H1 (cell line): ENCODE measurements at regions not wholly inside any gene's neighbourhood (a gene's known extent, or its start where the extent isn't known, plus 50 kb on each side); places are given as distances from the start of the nearest gene placed in this dataset.

ENCODE experiments used
- CTCF ChIA-PET: fragments of 300-600 bp; sonication (Branson Sonifier 250); formaldehyde crosslinking; loops from one replicate; lab custom pipeline; 2021; ENCODE audit not compliant: partially characterized antibody; lab: Charles Lee
- POLR2A ChIA-PET: fragments of 300-600 bp; sonication (Branson Sonifier 250); formaldehyde crosslinking; loops from one replicate; lab custom pipeline; 2021; ENCODE audit warnings: inconsistent platforms; ENCODE audit not compliant: partially characterized antibody; lab: Charles Lee
- DNase-seq, 2 experiments: peaks; one replicate each; pipeline versions ENCODE4 v3.0.0 to v3.0.0-alpha.2; 2010 to 2022; ENCODE audit warnings: low spot score in 2 of 2, low read depth in 1 of 2, mixed read lengths in 1 of 2
- FAIRE-seq: peaks from 2 replicates; lab custom pipeline; 2011; peaks lifted over from hg19 to GRCh38; lab: Jason Lieb, UNC
- H2AFZ ChIP-seq: 2 replicates; pipeline ENCODE4 v1.8.1; 2012; ENCODE audit warnings: low read length, inconsistent platforms
- H2AK5ac ChIP-seq: 2 replicates; pipeline ENCODE4 v1.6.1; 2013; ENCODE audit warnings: low read depth, low read length
- H2BK120ac ChIP-seq: replicated peaks from 2 replicates; pipeline ENCODE3; 2013; ENCODE audit warnings: low read depth, low read length, inconsistent platforms
- H2BK12ac ChIP-seq: 2 replicates; pipeline ENCODE4 v1.6.1; 2013; ENCODE audit warnings: low read depth, low read length
- H2BK15ac ChIP-seq: 2 replicates; pipeline ENCODE4 v1.6.1; 2013; ENCODE audit warnings: low read length
- H2BK20ac ChIP-seq: 2 replicates; pipeline ENCODE4 v1.6.1; 2013; ENCODE audit warnings: low read length
- H2BK5ac ChIP-seq: 2 replicates; pipeline ENCODE4 v1.6.1; 2013; ENCODE audit warnings: low read depth, low read length
- H3K14ac ChIP-seq: 2 replicates; pipeline ENCODE4 v1.6.1; 2013; ENCODE audit warnings: inconsistent platforms; ENCODE audit not compliant: insufficient read length
- H3K18ac ChIP-seq: 2 replicates; pipeline ENCODE4 v1.6.1; 2013; ENCODE audit warnings: low read length; ENCODE audit errors: extremely low read depth
- H3K23ac ChIP-seq: 2 replicates; pipeline ENCODE4 v1.6.1; 2013; ENCODE audit warnings: inconsistent platforms; ENCODE audit not compliant: insufficient read length
- H3K23me2 ChIP-seq: 2 replicates; pipeline ENCODE4 v1.6.1; 2013; ENCODE audit warnings: low read depth, low read length
- H3K27ac ChIP-seq: 2 replicates; pipeline ENCODE4 v1.6.1; 2011; ENCODE audit warnings: low read depth, low read length, inconsistent platforms
- H3K27me3 ChIP-seq, 4 experiments: replicated peaks in 1 of 4; 1 replicate in 1 of 4; 2 replicates in 3 of 4; pipeline versions ENCODE4 v1.6.1 to v1.8.1; 2011 to 2013; ENCODE audit warnings: low read length in 3 of 4, mild to moderate bottlenecking in 3 of 4, inconsistent platforms in 2 of 4, mixed read lengths in 2 of 4, moderate library complexity in 1 of 4; ENCODE audit not compliant: control insufficient read depth in 3 of 4, insufficient read depth in 3 of 4; ENCODE audit errors: extremely low read depth in 1 of 4
- H3K36me3 ChIP-seq, 4 experiments: 2 replicates each; pipeline versions ENCODE4 v1.6.1 to v1.8.1; 2011 to 2013; ENCODE audit warnings: mild to moderate bottlenecking in 4 of 4, low read length in 3 of 4, moderate library complexity in 2 of 4, control low read depth in 1 of 4, inconsistent platforms in 1 of 4; ENCODE audit not compliant: insufficient read depth in 4 of 4, control insufficient read depth in 2 of 4
- H3K4ac ChIP-seq: replicated peaks from 2 replicates; pipeline ENCODE3; 2013; ENCODE audit warnings: low read length, low read depth, mixed read lengths, inconsistent platforms; ENCODE audit not compliant: insufficient read length
- H3K4me1 ChIP-seq, 4 experiments: replicated peaks in 1 of 4; 1 replicate in 1 of 4; 2 replicates in 3 of 4; pipeline versions ENCODE4 v1.6.1 to v1.8.1; 2011 to 2013; ENCODE audit warnings: low read length in 3 of 4, inconsistent platforms in 2 of 4, mixed read lengths in 1 of 4; ENCODE audit not compliant: insufficient read depth in 4 of 4, control insufficient read depth in 3 of 4
- H3K4me2 ChIP-seq, 2 experiments: 2 replicates each; pipeline versions ENCODE4 v1.6.1 to v1.8.1; 2011 to 2013; ENCODE audit warnings: low read depth in 2 of 2, low read length in 2 of 2, control low read depth in 1 of 2, inconsistent platforms in 1 of 2, mild to moderate bottlenecking in 1 of 2; ENCODE audit not compliant: insufficient read depth in 1 of 2
- H3K4me3 ChIP-seq, 4 experiments: fragments of 200-600, 300-600 bp in 1 of 4; sonication (generic), shearing (Covaris generic), sonication (Bioruptor Twin) in 1 of 4; 2 replicates each; pipeline versions ENCODE4 v1.5.1 to v1.8.1; 2011 to 2016; ENCODE audit warnings: low read length in 4 of 4, low read depth in 3 of 4, control low read depth in 2 of 4, inconsistent platforms in 2 of 4, mild to moderate bottlenecking in 2 of 4, mixed read lengths in 1 of 4, moderate library complexity in 1 of 4; ENCODE audit not compliant: insufficient read depth in 2 of 4; ENCODE audit errors: extremely low read depth in 1 of 4
- H3K56ac ChIP-seq: replicated peaks from 2 replicates; pipeline ENCODE3; 2013; ENCODE audit warnings: low read depth, mild to moderate bottlenecking, mixed read lengths, low read length, inconsistent platforms; ENCODE audit not compliant: insufficient read length
- H3K79me1 ChIP-seq: 2 replicates; pipeline ENCODE4 v1.6.1; 2013; ENCODE audit warnings: low read depth, low read length, control low read depth
- H3K79me2 ChIP-seq, 2 experiments: 2 replicates each; pipeline versions ENCODE4 v1.6.1 to v1.8.1; 2012 to 2013; ENCODE audit warnings: low read length in 2 of 2, mild to moderate bottlenecking in 2 of 2, inconsistent platforms in 1 of 2; ENCODE audit not compliant: insufficient read depth in 2 of 2, control insufficient read depth in 1 of 2
- H3K9ac ChIP-seq, 4 experiments: replicated peaks in 1 of 4; 1 replicate in 1 of 4; 2 replicates in 3 of 4; pipeline versions ENCODE4 v1.6.1 to v1.8.1; 2011 to 2013; ENCODE audit warnings: low read depth in 3 of 4, low read length in 3 of 4, control low read depth in 2 of 4, mild to moderate bottlenecking in 2 of 4, moderate library complexity in 2 of 4, inconsistent platforms in 1 of 4; ENCODE audit errors: extremely low read depth in 1 of 4
- H3K9me3 ChIP-seq, 2 experiments: 2 replicates each; pipeline versions ENCODE4 v1.6.1 to v1.8.1; 2012 to 2013; ENCODE audit warnings: mild to moderate bottlenecking in 2 of 2, moderate library complexity in 2 of 2, control low read depth in 1 of 2, inconsistent platforms in 1 of 2, low read depth in 1 of 2, low read length in 1 of 2, mixed read lengths in 1 of 2; ENCODE audit not compliant: insufficient read depth in 2 of 2
- H4K20me1 ChIP-seq, 2 experiments: replicated peaks in 1 of 2; 2 replicates each; pipeline versions ENCODE3 to v1.8.1; 2011 to 2013; ENCODE audit warnings: inconsistent platforms in 2 of 2, low read length in 2 of 2, mild to moderate bottlenecking in 1 of 2; ENCODE audit not compliant: insufficient read depth in 2 of 2, control insufficient read depth in 1 of 2
- H4K5ac ChIP-seq: 2 replicates; pipeline ENCODE4 v1.6.1; 2013; ENCODE audit warnings: low read length, low read depth, mixed read lengths, inconsistent platforms; ENCODE audit not compliant: insufficient read length
- H4K8ac ChIP-seq: 2 replicates; pipeline ENCODE4 v1.8.0; 2013; ENCODE audit warnings: mild to moderate bottlenecking, moderate library complexity, low read length, inconsistent platforms; ENCODE audit not compliant: insufficient read depth; ENCODE audit errors: extremely low read depth
- H4K91ac ChIP-seq: replicated peaks from 2 replicates; pipeline ENCODE3; 2013; ENCODE audit warnings: low read length, mixed read lengths, inconsistent platforms; ENCODE audit not compliant: insufficient read length
- ASH2L ChIP-seq: fragments of 200-600, 300-600 bp; sonication (generic); IDR thresholded peaks from one replicate; pipeline ENCODE4 v1.7.1; 2017; ENCODE audit warnings: low read length
- BRCA1 ChIP-seq: IDR thresholded peaks from 2 replicates; pipeline ENCODE4 v1.6.1; 2012; ENCODE audit warnings: low read depth, low read length, improper control_type of control experiment
- CREB1 ChIP-seq: IDR thresholded peaks from 2 replicates; pipeline ENCODE4 v1.6.1; 2012; ENCODE audit warnings: inconsistent platforms
- GTF2F1 ChIP-seq: IDR thresholded peaks from 2 replicates; pipeline ENCODE4 v1.6.1; 2012; ENCODE audit warnings: low read depth, low read length, improper control_type of control experiment, borderline replicate concordance
- HDAC6 ChIP-seq: IDR thresholded peaks from one replicate; pipeline ENCODE4 v1.7.1; 2012; ENCODE audit warnings: low read depth, mild to moderate bottlenecking, inconsistent platforms, low read length, moderate library complexity
- MAFK ChIP-seq: IDR thresholded peaks from 2 replicates; pipeline ENCODE4 v1.6.1; 2012; ENCODE audit warnings: low read depth, mild to moderate bottlenecking, improper control_type of control experiment, low read length
- NRF1 ChIP-seq: IDR thresholded peaks from 2 replicates; pipeline ENCODE4 v1.6.1; 2011; ENCODE audit warnings: mild to moderate bottlenecking, low read depth, low read length, improper control_type of control experiment
- POU5F1 ChIP-seq: IDR thresholded peaks from 2 replicates; pipeline ENCODE4 v1.6.1; 2011; ENCODE audit warnings: low read depth, mild to moderate bottlenecking, low read length, moderate library complexity
- RAD21 ChIP-seq, 2 experiments: IDR thresholded peaks in 1 of 2; conservative IDR thresholded peaks in 1 of 2; 2 replicates each; pipeline ENCODE4 v1.6.1; 2011; ENCODE audit warnings: low read depth in 2 of 2, low read length in 2 of 2, improper control_type of control experiment in 1 of 2, inconsistent platforms in 1 of 2, mild to moderate bottlenecking in 1 of 2, moderate library complexity in 1 of 2
- RFX5 ChIP-seq: IDR thresholded peaks from 2 replicates; pipeline ENCODE4 v1.6.1; 2011; ENCODE audit warnings: low read depth, low read length, improper control_type of control experiment, borderline replicate concordance
- RNF2 ChIP-seq: fragments of 200-900, 300-1000 bp; sonication (generic); IDR thresholded peaks from 2 replicates; pipeline ENCODE4 v1.7.1; 2016; ENCODE audit warnings: borderline replicate concordance, low read depth, mild to moderate bottlenecking, antibody characterized with exemption, low read length; ENCODE audit not compliant: poor library complexity, severe bottlenecking; ENCODE audit errors: missing control alignments
- SIN3A ChIP-seq, 2 experiments: IDR thresholded peaks in 1 of 2; conservative IDR thresholded peaks in 1 of 2; 2 replicates each; pipeline ENCODE4 v1.6.1; 2011 to 2012; ENCODE audit warnings: low read length in 2 of 2, improper control_type of control experiment in 1 of 2, low read depth in 1 of 2, mild to moderate bottlenecking in 1 of 2
- TBP ChIP-seq: IDR thresholded peaks from 2 replicates; pipeline ENCODE4 v1.6.1; 2011; ENCODE audit warnings: low read depth, low read length, improper control_type of control experiment
- TEAD4 ChIP-seq: IDR thresholded peaks from 2 replicates; pipeline ENCODE4 v1.6.1; 2012; ENCODE audit warnings: low read depth, low read length, inconsistent platforms, mixed read lengths
- YY1 ChIP-seq: IDR thresholded peaks from 2 replicates; pipeline ENCODE4 v1.6.1; 2011; ENCODE audit warnings: low read depth, mild to moderate bottlenecking, low read length
- WGBS, 2 experiments: shearing (Covaris generic) in 1 of 2; methylation state at CpG; one replicate each; pipeline versions ENCODE4 v1.1.6 to v1.1.7; 2013 to 2015; ENCODE audit warnings: low lambda C conversion rate in 2 of 2, mixed read lengths in 2 of 2, inconsistent platforms in 1 of 2, low coverage in 1 of 2, missing lambda C conversion rate in 1 of 2; ENCODE audit not compliant: insufficient replicate concordance in 2 of 2, insufficient coverage in 1 of 2, insufficient read length in 1 of 2; ENCODE audit errors: extremely low coverage in 1 of 2, missing lambda C conversion rate in 1 of 2; 5-methylcytosine and 5-hydroxymethylcytosine counted together

DNA sequence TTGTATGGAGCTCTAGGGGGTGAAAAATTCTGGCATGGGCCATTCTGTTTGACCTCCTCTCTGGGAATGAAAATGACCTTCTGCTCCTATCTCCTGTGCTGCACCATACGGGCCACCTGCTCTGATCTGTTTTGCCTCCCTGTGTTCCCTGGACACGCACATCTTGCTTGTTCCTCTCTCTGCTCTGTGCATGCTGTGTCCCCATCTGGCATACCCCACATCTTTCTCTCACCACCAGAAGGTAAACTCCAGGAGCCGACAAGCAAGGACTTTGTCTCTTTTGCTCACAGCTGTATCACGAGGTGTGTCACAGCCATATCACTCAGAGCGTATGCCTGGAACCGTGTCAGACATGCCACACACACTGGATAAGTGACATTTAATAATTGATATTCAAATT is 208.4 kb upstream of the DTNBP1 start:
- Histone ChIP-seq H2AK5ac (0 out of 2 replicates have a peak overlapping the region, but pooled peaks have one; percentile 30), H3K56ac (no peak overlapping the region), H4K8ac (no peak overlapping the region), H3K4ac (no peak overlapping the region), H3K4me1 (peaks cover 3 to 7% (median 5%) of the 10 kb centered on the region in 4 experiments; a peak in 4 of 7 replicates), H2BK5ac (no peak overlapping the region), H2BK120ac (no peak overlapping the region), H2BK15ac (peak overlapping the region; percentile 47; the same call in 1 of the 2 replicates), H4K91ac (no peak overlapping the region), H3K9me3 (no peaks in the 10 kb centered on the region), H3K36me3 (no peaks in the 10 kb centered on the region), H4K20me1 (no peaks in the 10 kb centered on the region), H3K9ac (no peak overlapping the region), H3K4me3 (no peak overlapping the region), H3K79me1 (no peaks in the 10 kb centered on the region), H2BK12ac (no peak overlapping the region), H3K4me2 (no peak overlapping the region), H3K27me3 (no peaks in the 10 kb centered on the region), H2BK20ac (no peak overlapping the region), H3K18ac (no peak overlapping the region), H3K23me2 (no peaks in the 10 kb centered on the region), H2AFZ (no peak overlapping the region; the same call in 1 of the 2 replicates), H4K5ac (no peak overlapping the region), H3K23ac (no peak overlapping the region), H3K14ac (no peak overlapping the region), H3K27ac (no peak overlapping the region), H3K79me2 (no peaks in the 10 kb centered on the region)
- ChIA-PET CTCF (interaction anchor here (1.3 kb wide), 1 partner anchor 298 kb away, joined by 3 read pairs; no protein-coding TSS in a partner anchor), POLR2A (no interaction called here)
- 92% methylated on average over 6 of the region's 6 CpGs; no CpG with 5 or more reads in 1 of the 2 experiments for WGBS, 2 experiments
- no peak for DNase-seq
- FAIRE-seq = no peak
- no peak for TF ChIP-seq BRCA1
- no peak for TF ChIP-seq GTF2F1
- TF ChIP-seq HDAC6 = no peak
- TF ChIP-seq RAD21 (IDR thresholded peaks at IDR 0.05 in 1 of 2, conservative IDR thresholded peaks at IDR 0.05 in 1 of 2; ENCODE audit: low read depth in 2 of 2, low read length in 2 of 2) = no peak
- TF ChIP-seq TEAD4 = no peak
- TF ChIP-seq SIN3A (conservative IDR thresholded peaks at IDR 0.05 in 1 of 2, IDR thresholded peaks at IDR 0.05 in 1 of 2; ENCODE audit: low read depth in 1 of 2, low read length in 2 of 2) = no peak
- no peak for TF ChIP-seq NRF1
- no peak for TF ChIP-seq MAFK
- TF ChIP-seq CREB1 = no peak
- TF ChIP-seq ASH2L = no peak
- TF ChIP-seq RNF2 = no peak
- no peak for TF ChIP-seq YY1
- TF ChIP-seq RFX5 = no peak
- TF ChIP-seq POU5F1 = no peak
- TF ChIP-seq TBP = no peak
